Lower leg skin (tissue), 4 donors: ENCODE measurements at regions not wholly inside any gene's neighbourhood (a gene's known extent, or its start where the extent isn't known, plus 50 kb on each side); places are given as distances from the start of the nearest gene placed in this dataset.
A peak's percentile ranks its signal among the peaks of the same experiment; 100 is the strongest.

Experiments
- DNase-seq, 2 donors: peaks; one replicate each; pipeline ENCODE4 v3.0.0-alpha.2; 2019; ENCODE audit warnings: low spot score in 2 of 2
- H3K4me3 ChIP-seq: fragments of 200-600 bp; sonication (generic); 2 replicates; pipeline ENCODE4 v1.5.1; 2017; ENCODE audit warnings: mild to moderate bottlenecking, low read depth; ENCODE audit not compliant: poor library complexity, severe bottlenecking
- POLR2A ChIP-seq, 2 donors: fragments of 450-650 bp; IDR thresholded peaks; one replicate each; pipeline ENCODE4 v1.6.1; 2016 to 2017; ENCODE audit warnings: antibody characterized with exemption in 2 of 2, mild to moderate bottlenecking in 1 of 2, moderate library complexity in 1 of 2
- WGBS, 2 donors: methylation state at CpG; one replicate each; pipeline ENCODE4 v1.1.5; 2018; 5-methylcytosine and 5-hydroxymethylcytosine counted together
- intact Hi-C: fragments of 100-400 bp; cut with DNase I; formaldehyde crosslinking; loops from one replicate; pipeline ENCODE4 v1.15.0; 2023; ENCODE audit warnings: low total_unique reads
- TF ChIP-seq, protein P1 (sequence below), 3 donors: fragments of 450-650 bp; IDR thresholded peaks; one replicate each; pipeline ENCODE4 v1.5.1; 2016; ENCODE audit warnings: antibody characterized with exemption in 3 of 3, mild to moderate bottlenecking in 3 of 3, moderate library complexity in 2 of 3

DNA sequence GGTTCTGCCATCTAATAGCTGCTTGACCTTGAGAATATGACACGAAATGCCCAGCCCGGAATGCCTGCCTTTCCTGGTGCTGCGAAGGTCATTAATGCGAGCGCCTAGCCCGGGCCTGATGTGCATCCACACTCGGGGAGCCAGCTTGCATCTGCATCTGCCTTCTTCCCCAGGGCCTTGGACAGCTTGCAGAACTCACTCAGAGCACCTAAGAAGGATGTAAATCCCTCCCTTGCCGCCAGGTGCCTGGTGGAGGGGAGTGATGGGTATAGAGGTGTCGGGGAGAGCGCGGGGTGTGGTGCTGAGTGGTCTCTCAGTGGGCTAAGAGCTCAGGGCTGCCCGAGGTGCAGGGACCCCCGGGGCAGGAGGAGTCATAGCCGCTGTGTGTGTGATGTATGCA, 127.2 kb downstream of the MRPL36 start:
- H3K4me3 ChIP-seq, result no peak overlapping the region
- intact Hi-C loops, result no loop called here
- 65 to 67% methylated on average over 14 of the region's 14 CpGs for WGBS, 2 donors
- peak; percentile 3 to 59 for DNase-seq
- TF ChIP-seq POLR2A (IDR thresholded peaks at IDR 0.05), result no peak
- TF ChIP-seq, protein P1, sequence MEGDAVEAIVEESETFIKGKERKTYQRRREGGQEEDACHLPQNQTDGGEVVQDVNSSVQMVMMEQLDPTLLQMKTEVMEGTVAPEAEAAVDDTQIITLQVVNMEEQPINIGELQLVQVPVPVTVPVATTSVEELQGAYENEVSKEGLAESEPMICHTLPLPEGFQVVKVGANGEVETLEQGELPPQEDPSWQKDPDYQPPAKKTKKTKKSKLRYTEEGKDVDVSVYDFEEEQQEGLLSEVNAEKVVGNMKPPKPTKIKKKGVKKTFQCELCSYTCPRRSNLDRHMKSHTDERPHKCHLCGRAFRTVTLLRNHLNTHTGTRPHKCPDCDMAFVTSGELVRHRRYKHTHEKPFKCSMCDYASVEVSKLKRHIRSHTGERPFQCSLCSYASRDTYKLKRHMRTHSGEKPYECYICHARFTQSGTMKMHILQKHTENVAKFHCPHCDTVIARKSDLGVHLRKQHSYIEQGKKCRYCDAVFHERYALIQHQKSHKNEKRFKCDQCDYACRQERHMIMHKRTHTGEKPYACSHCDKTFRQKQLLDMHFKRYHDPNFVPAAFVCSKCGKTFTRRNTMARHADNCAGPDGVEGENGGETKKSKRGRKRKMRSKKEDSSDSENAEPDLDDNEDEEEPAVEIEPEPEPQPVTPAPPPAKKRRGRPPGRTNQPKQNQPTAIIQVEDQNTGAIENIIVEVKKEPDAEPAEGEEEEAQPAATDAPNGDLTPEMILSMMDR (IDR thresholded peaks at IDR 0.05), result no peak

DNA sequence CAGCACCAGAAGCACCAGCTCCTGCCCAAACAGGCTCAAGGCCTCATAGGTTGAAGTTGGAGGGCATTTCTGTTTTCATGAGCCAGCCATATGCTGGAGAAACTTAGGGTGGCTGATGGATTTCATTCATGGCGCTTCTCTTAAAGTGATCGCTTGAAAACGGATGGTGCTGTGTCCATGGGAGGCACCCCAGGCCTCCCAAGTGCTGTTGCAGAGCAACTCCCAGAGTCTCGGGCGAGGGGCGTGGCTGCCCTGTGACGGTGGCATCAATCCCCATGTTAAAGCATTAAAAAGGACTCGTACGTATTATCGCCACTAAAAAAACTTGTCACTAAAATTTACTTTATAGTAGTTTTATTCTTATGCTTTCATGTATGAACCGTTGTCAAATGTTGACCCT, 128.3 kb downstream of the MRPL36 start:
- peak in 1 of 2 donors; percentile 57 for DNase-seq
- WGBS, 2 donors, result 82 to 86% methylated on average over 11 of the region's 11 CpGs
- no peak overlapping the region for H3K4me3 ChIP-seq
- no peak for TF ChIP-seq POLR2A (IDR thresholded peaks at IDR 0.05)
- TF ChIP-seq, protein P1 (IDR thresholded peaks at IDR 0.05), result no peak
- intact Hi-C loops, result no loop called here

DNA sequence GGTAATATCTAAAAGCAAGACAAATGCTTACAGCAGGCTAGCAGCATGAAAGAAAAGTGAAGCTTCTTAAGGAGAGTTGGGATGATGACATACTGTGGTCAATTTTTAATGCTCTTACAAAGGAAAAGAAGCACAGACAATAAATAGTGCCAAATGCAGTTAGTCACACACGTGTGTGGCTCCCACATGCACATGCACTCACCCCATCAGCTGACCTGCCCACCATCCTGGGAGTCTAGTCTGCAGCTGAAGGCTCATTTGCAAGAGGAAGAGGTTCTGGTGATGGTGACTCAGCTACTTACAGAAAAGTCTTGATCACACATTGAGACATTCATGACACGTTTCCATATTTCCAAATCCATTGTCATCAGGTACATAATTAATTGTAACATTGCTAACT, 129.3 kb downstream of the MRPL36 start:
- 27 to 31% methylated on average over 2 of the region's 2 CpGs for WGBS, 2 donors
- no peak overlapping the region for H3K4me3 ChIP-seq
- TF ChIP-seq, protein P1 (IDR thresholded peaks at IDR 0.05), result no peak
- intact Hi-C loops, result no loop called here
- peak in 1 of 2 donors; percentile 54 for DNase-seq

DNA sequence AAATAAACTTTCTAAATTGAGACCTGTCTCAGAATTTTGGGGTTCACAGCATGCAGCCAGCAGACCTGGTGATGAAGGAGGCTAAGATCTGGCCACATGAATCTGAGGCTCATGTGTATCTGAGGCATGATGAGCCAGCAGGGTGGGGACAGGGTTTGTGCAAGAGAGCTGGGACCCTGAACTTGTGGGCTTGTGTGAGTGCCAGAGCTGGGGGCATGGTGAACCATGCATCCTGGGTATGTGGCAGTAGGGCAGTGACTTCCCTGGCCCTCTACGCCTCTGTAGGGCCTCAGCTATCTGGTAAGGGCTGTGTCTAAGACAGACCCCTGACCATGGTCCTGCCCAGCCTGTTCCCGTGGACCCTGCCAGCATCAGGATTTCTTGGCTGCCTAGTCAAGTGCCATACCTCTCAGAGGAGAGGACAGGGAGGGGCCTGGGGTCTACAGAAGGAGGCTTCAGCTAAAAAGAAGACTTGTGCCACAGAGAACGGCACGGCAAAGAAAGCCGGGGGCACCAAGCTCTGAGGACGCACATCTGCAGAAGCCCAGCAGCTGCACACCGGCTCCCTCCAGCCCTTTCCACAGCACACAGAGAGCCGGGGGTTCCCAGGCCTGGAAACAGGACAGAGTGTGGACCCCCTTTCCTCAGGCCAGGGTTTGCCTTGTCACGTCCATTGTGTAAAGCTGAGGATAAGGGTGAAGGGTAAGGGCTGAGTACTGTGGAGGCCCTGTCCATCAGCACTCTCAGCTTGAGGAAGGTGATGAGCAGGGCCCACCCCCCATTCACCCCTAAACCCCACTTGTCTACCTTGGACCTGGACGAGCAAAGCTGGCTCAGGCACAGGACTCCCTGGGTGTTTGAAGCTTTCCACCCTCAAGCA, 130.1 kb downstream of the MRPL36 start:
- no peak overlapping the region for H3K4me3 ChIP-seq
- 79 to 82% methylated on average over 9 to 10 of the region's 10 CpGs for WGBS, 2 donors
- peak; percentile 7 to 84 for DNase-seq
- TF ChIP-seq, protein P1 (IDR thresholded peaks at IDR 0.05), result no peak
- TF ChIP-seq POLR2A (IDR thresholded peaks at IDR 0.05), result no peak
- intact Hi-C loops, result no loop called here

DNA sequence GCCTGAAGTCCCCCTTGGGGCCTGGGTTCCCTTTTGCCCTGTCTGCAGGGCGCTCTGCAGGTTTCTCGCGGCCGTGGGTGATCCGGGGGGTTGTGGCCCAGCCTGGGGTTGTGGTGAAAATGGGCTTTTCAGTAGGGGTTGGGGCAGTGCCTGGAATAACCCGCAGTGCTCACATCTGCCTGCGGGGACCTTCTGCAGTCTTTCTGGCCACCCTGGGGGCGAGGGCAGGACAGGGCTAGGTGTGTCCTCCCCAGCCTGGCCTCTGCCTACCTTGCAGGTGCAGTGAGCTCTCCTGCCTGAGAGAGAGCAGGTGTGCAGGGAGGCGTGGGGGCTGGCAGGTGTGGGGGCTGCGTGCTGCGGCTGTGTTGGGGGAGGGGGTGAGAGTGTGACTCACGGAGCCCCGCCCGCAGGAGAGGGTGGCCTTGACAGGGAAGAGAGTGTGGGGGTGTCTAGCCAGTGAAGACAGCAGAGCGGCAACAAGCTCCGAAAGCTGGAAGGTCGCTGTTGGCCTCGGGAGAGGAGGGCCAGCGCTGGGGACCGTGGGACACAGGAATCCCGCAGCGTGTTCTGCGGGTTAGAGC, 131.4 kb downstream of the MRPL36 start:
- peak; percentile 10 to 82 for DNase-seq
- WGBS, 2 donors, result 25 to 33% methylated on average over 21 to 22 of the region's 23 CpGs
- no peak overlapping the region for H3K4me3 ChIP-seq
- intact Hi-C loops, result no loop called here
- TF ChIP-seq, protein P1 (IDR thresholded peaks at IDR 0.05), result no peak
- no peak for TF ChIP-seq POLR2A (IDR thresholded peaks at IDR 0.05)
